ENCODE measurements at regions not wholly inside any gene's neighbourhood (a gene's known extent, or its start where the extent isn't known, plus 50 kb on each side); places are given as distances from the start of the nearest gene placed in this dataset.

- TF ChIP-seq CTCF (IDR thresholded peaks at IDR 0.05) = no peak
- TF ChIP-seq POLR2A (IDR thresholded peaks at IDR 0.05) = no peak
These were observed 1291.0 kb upstream of the SLC10A2 start for GRCh38 chr13:104357174-104357573.
